ENCODE measurements at regions not wholly inside any gene's neighbourhood (a gene's known extent, or its start where the extent isn't known, plus 50 kb on each side); places are given as distances from the start of the nearest gene placed in this dataset.

- Histone ChIP-seq H3K4me2 (no peak overlapping the region), H3K9me3 (peaks cover 5% of the 10 kb centered on the region), H3K4me1 (no peaks in the 10 kb centered on the region), H3K27ac (no peak overlapping the region), H3K4me3 (no peak overlapping the region)
- DNase-seq (ENCODE audit: low read depth in 1 of 2, low spot score in 1 of 2) (no peak), FAIRE-seq (no peak), ATAC-seq (no peak)
- 61% methylated on average over 2 of the region's 2 CpGs for WGBS (ENCODE audit: missing lambda C conversion rate)
- ChIA-PET POLR2A (no interaction called here), CTCF (interaction anchor here (4.4 kb wide), 1 partner anchor 8 kb away, joined by 36 read pairs; no protein-coding TSS in a partner anchor)
- TF ChIP-seq ATOH8 (CRISPR knock-in tag; IDR thresholded peaks at IDR 0.05; ENCODE audit: low read depth) = no peak
- no peak for TF ChIP-seq FOSB (CRISPR knock-in tag; IDR thresholded peaks at IDR 0.05)
- TF ChIP-seq EHF (CRISPR knock-in tag; IDR thresholded peaks at IDR 0.05) = no peak
- TF ChIP-seq FOXS1 (CRISPR knock-in tag; IDR thresholded peaks at IDR 0.05) = no peak
- no peak for TF ChIP-seq EP300 (IDR thresholded peaks at IDR 0.05)
Observed at GRCh38 chr10:46236546-46236887, 50.3 kb upstream of the ANTXRL start.

GRCh38 chr10:46236941-46237681 lies 49.7 kb upstream of the ANTXRL start:
- ChIA-PET CTCF (interaction anchor here (4.4 kb wide), 1 partner anchor 8 kb away, joined by 36 read pairs; no protein-coding TSS in a partner anchor), POLR2A (no interaction called here)

More at GRCh38 chr10:46236941-46237681, 49.7 kb upstream of the ANTXRL start:
- DNase-seq (ENCODE audit: low read depth in 1 of 2, low spot score in 1 of 2) (no peak), FAIRE-seq (no peak), ATAC-seq (no peak)
- WGBS (ENCODE audit: missing lambda C conversion rate) = 68% methylated on average over 4 of the region's 5 CpGs
- Histone ChIP-seq H3K4me3 (no peak overlapping the region), H3K27ac (no peak overlapping the region), H3K9me3 (peaks cover 11% of the 10 kb centered on the region), H3K4me1 (no peaks in the 10 kb centered on the region), H3K4me2 (no peak overlapping the region)
- no peak for TF ChIP-seq HES2 (IDR thresholded peaks at IDR 0.05)
- TF ChIP-seq RCOR1 (IDR thresholded peaks at IDR 0.05; ENCODE audit: low read depth, low read length) = no peak
- no peak for TF ChIP-seq CTCF (IDR thresholded peaks at IDR 0.05)
- no peak for TF ChIP-seq CBX2 (IDR thresholded peaks at IDR 0.05; ENCODE audit: borderline replicate concordance, low read depth)
- no peak for TF ChIP-seq ELK1 (IDR thresholded peaks at IDR 0.05; ENCODE audit: low read depth, low read length)
- no peak for TF ChIP-seq SMC3 (IDR thresholded peaks at IDR 0.05)
- TF ChIP-seq ATOH8 (CRISPR knock-in tag; IDR thresholded peaks at IDR 0.05; ENCODE audit: low read depth) = no peak
- TF ChIP-seq HOXB5 (CRISPR knock-in tag; IDR thresholded peaks at IDR 0.05) = no peak
- no peak for TF ChIP-seq CHD2 (IDR thresholded peaks at IDR 0.05; ENCODE audit: low read length, partially characterized antibody)
- TF ChIP-seq HMGXB4 (CRISPR knock-in tag; IDR thresholded peaks at IDR 0.05; ENCODE audit: borderline replicate concordance) = no peak
- no peak for TF ChIP-seq HDAC2 (IDR thresholded peaks at IDR 0.05)
- TF ChIP-seq CEBPB (IDR thresholded peaks at IDR 0.05) = no peak
